NT2/D1 (cell line): ENCODE measurements at regions not wholly inside any gene's neighbourhood (a gene's known extent, or its start where the extent isn't known, plus 50 kb on each side); places are given as distances from the start of the nearest gene placed in this dataset.

Experiments used
- SUZ12 ChIP-seq: IDR thresholded peaks from 2 replicates; pipeline ENCODE4 v1.6.1; 2011; ENCODE audit not compliant: insufficient read length, insufficient read depth; ENCODE audit errors: extremely low read depth
- YY1 ChIP-seq: IDR thresholded peaks from 2 replicates; pipeline ENCODE4 v1.6.1; 2011; ENCODE audit not compliant: insufficient read length, insufficient read depth
- ZNF274 ChIP-seq: IDR thresholded peaks from 2 replicates; pipeline ENCODE4 v1.6.1; 2011; ENCODE audit warnings: mild to moderate bottlenecking, low read depth, low read length

DNA sequence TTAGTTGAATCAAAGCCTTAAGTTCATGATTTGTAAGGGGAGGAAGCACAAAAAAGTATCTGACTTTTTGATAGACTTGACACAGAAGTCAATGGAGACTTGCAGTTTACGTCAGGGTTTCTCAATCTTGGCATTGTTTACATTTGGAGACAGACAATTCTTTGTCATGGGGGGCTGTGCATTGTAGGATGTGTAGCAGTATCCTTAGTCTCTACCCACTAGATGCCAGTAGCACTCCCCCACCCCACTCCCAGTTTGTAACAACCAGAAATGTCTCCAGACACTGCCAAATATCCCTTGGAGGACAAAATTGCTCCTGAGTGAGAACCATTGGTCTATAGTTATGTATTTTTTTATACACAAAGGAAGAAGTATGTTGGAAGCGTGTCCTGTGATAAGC, 434.1 kb downstream of the RFPL4B start:
- no peak for TF ChIP-seq ZNF274
- no peak for TF ChIP-seq SUZ12
- TF ChIP-seq YY1, result no peak
